PC-3 (cell line): ENCODE measurements at regions not wholly inside any gene's neighbourhood (a gene's known extent, or its start where the extent isn't known, plus 50 kb on each side); places are given as distances from the start of the nearest gene placed in this dataset.

Experiments
- ATAC-seq: fragments of 200-7000 bp; cut with Tn5 transposase; 2 replicates; pipeline ENCODE4 v1.9.1; 2020; ENCODE audit warnings: mild to moderate bottlenecking, moderate library complexity
- BruUV-seq: library from RNA; stranded (reverse); fragments of 400-500 nt; replicated peaks from 2 replicates; lab custom pipeline; 2021; lab: Mats Ljungman, UMichigan
- CTCF ChIA-PET: fragments of 300-600 bp; sonication (Branson Sonifier 250); formaldehyde crosslinking; loops from one replicate; lab custom pipeline; 2022; ENCODE audit warnings: antibody characterized with exemption; lab: Charles Lee
- POLR2A ChIA-PET: fragments of 300-600 bp; sonication (Branson Sonifier 250); formaldehyde crosslinking; loops from one replicate; lab custom pipeline; 2022; ENCODE audit warnings: antibody characterized with exemption; ENCODE audit not compliant: unreplicated experiment; lab: Charles Lee
- DNase-seq: peaks from one replicate; pipeline ENCODE4 v3.0.0-alpha.2; 2015
- H2AFZ ChIP-seq: fragments of 300-600 bp; sonication (generic); 2 replicates; pipeline ENCODE4 v1.6.0; 2016; ENCODE audit warnings: antibody characterized with exemption, low read length
- H3F3A ChIP-seq: fragments of 300-600 bp; sonication (generic); one replicate; pipeline ENCODE4 v1.6.0; 2017; ENCODE audit warnings: antibody characterized with exemption, low read length, control low read depth, mild to moderate bottlenecking; ENCODE audit not compliant: unreplicated experiment
- H3K27ac ChIP-seq: fragments of 300-600 bp; sonication (generic); 2 replicates; pipeline ENCODE4 v1.5.1; 2016; ENCODE audit warnings: mild to moderate bottlenecking, low read length
- H3K27me3 ChIP-seq: fragments of 300-600 bp; sonication (generic); 2 replicates; pipeline ENCODE4 v1.6.1; 2016; ENCODE audit warnings: low read length, mixed read lengths
- H3K36me3 ChIP-seq: fragments of 300-600 bp; sonication (generic); 2 replicates; pipeline ENCODE4 v1.6.1; 2016; ENCODE audit warnings: low read depth, mixed run types, low read length, mixed read lengths
- H3K4me1 ChIP-seq: fragments of 300-600 bp; sonication (generic); 2 replicates; pipeline ENCODE4 v1.5.1; 2016; ENCODE audit warnings: low read length; ENCODE audit not compliant: insufficient read depth
- H3K4me2 ChIP-seq: fragments of 300-600 bp; sonication (generic); 2 replicates; pipeline ENCODE4 v1.6.0; 2016; ENCODE audit warnings: low read length
- H3K4me3 ChIP-seq: fragments of 300-600 bp; sonication (generic); 2 replicates; pipeline ENCODE4 v1.5.1; 2016; ENCODE audit warnings: mild to moderate bottlenecking, low read length, mixed read lengths
- H3K79me2 ChIP-seq: fragments of 300-600 bp; sonication (generic); 2 replicates; pipeline ENCODE4 v1.6.1; 2017; ENCODE audit warnings: low read length, mixed read lengths
- H3K9ac ChIP-seq: fragments of 300-600 bp; sonication (generic); 2 replicates; pipeline ENCODE4 v1.6.0; 2016; ENCODE audit warnings: mild to moderate bottlenecking, low read length
- H3K9me2 ChIP-seq: fragments of 300-600 bp; sonication (generic); replicated peaks from 2 replicates; pipeline ENCODE4 v1.6.1; 2016; ENCODE audit warnings: mixed run types, low read length, mixed read lengths
- H3K9me3 ChIP-seq: fragments of 300-600 bp; sonication (generic); 2 replicates; pipeline ENCODE4 v1.6.1; 2016; ENCODE audit warnings: low read length, mixed read lengths
- H4K20me1 ChIP-seq: fragments of 300-600 bp; sonication (generic); 2 replicates; pipeline ENCODE4 v1.6.1; 2016; ENCODE audit warnings: low read length, mixed read lengths
- CTCF ChIP-seq: fragments of 300-600 bp; sonication (generic); conservative IDR thresholded peaks from 2 replicates; pipeline ENCODE4 v1.5.1; 2017; ENCODE audit warnings: antibody characterized with exemption, low read depth, mild to moderate bottlenecking, low read length
- EZH2 ChIP-seq: fragments of 300-600 bp; sonication (generic); IDR thresholded peaks from one replicate; pipeline ENCODE4 v1.6.1; 2017; ENCODE audit warnings: antibody characterized with exemption, mild to moderate bottlenecking, low read length; ENCODE audit not compliant: unreplicated experiment
- EZH2phosphoT487 ChIP-seq: fragments of 300-600 bp; sonication (generic); IDR thresholded peaks from 2 replicates; pipeline ENCODE4 v1.6.1; 2018; ENCODE audit warnings: mild to moderate bottlenecking, antibody characterized with exemption, low read length, borderline replicate concordance
- intact Hi-C: fragments of 100-400 bp; cut with micrococcal nuclease; formaldehyde crosslinking; loops from 2 replicates; pipeline ENCODE4 v1.9.0; 2023

DNA sequence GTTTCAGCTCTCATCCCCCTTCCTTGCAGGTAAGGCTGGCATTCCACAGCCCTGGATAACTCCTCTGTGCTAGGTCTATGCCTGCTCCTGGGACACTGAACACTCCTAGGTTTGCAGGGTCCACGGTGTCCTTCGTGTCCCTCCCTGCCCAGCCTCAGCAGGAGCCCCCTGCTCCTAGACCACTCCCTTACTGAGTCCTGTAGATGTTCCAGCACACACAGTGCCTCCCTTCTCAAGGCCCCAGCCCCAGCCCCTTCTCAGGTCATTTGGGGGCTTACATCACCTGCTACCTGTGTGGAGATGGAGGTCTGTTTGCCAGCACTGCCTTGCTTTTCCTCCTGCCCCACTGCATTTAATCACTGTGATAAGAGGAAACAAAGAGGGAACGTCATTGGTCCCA lies 146.4 kb upstream of the TNP1 start:
- intact Hi-C loops: no loop called here
- Histone ChIP-seq H3K9me2 (no peaks in the 10 kb centered on the region), H3K27ac (no peak overlapping the region), H3K9me3 (no peaks in the 10 kb centered on the region), H2AFZ (no peak overlapping the region), H4K20me1 (no peaks in the 10 kb centered on the region), H3K79me2 (no peaks in the 10 kb centered on the region), H3K36me3 (no peaks in the 10 kb centered on the region), H3F3A (no peaks in the 10 kb centered on the region), H3K27me3 (no peaks in the 10 kb centered on the region), H3K4me2 (no peak overlapping the region), H3K9ac (no peak overlapping the region), H3K4me1 (no peaks in the 10 kb centered on the region), H3K4me3 (no peak overlapping the region)
- CTCF ChIA-PET: no interaction called here
- ATAC-seq (no peak), DNase-seq (no peak)
- no TSS peak for BruUV-seq
- no peak for TF ChIP-seq EZH2
- no peak for TF ChIP-seq EZH2phosphoT487
- no peak for TF ChIP-seq CTCF
- POLR2A ChIA-PET: no interaction called here

DNA sequence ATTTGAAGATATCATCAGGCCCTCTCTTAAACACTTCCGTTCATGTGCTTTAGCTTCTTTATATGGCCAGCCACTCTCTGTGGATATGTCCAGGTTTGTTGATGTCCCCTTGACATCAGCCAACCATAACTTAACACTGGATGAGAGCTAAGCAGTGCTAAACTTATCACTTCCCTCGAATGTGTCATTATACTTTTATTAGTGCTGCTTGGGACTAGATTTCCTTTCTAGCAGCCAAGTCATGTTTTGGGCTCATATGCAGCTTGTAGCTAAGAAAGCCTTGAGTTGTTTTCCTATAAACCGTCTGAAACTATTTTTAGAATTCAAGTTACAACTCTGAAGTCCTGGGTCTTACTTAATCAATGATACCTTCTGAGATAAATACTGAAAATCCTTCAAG lies 144.8 kb upstream of the TNP1 start:
- Histone ChIP-seq H3K79me2 (no peaks in the 10 kb centered on the region), H3K9me3 (no peaks in the 10 kb centered on the region), H3K4me3 (no peak overlapping the region), H3K4me1 (no peaks in the 10 kb centered on the region), H3K27ac (no peak overlapping the region), H3K27me3 (no peaks in the 10 kb centered on the region), H3K9ac (no peak overlapping the region), H2AFZ (no peak overlapping the region), H3K9me2 (no peaks in the 10 kb centered on the region), H3F3A (no peaks in the 10 kb centered on the region), H3K36me3 (no peaks in the 10 kb centered on the region), H4K20me1 (no peaks in the 10 kb centered on the region), H3K4me2 (no peak overlapping the region)
- intact Hi-C loops: loop anchor here (5.0 kb wide), 1 partner anchor 363 kb away; no protein-coding TSS in a partner anchor
- no peak for TF ChIP-seq CTCF
- no peak for TF ChIP-seq EZH2
- TF ChIP-seq EZH2phosphoT487: no peak
- no TSS peak for BruUV-seq
- no peak for ATAC-seq
- ChIA-PET POLR2A (no interaction called here), CTCF (no interaction called here)
- DNase-seq: no peak

DNA sequence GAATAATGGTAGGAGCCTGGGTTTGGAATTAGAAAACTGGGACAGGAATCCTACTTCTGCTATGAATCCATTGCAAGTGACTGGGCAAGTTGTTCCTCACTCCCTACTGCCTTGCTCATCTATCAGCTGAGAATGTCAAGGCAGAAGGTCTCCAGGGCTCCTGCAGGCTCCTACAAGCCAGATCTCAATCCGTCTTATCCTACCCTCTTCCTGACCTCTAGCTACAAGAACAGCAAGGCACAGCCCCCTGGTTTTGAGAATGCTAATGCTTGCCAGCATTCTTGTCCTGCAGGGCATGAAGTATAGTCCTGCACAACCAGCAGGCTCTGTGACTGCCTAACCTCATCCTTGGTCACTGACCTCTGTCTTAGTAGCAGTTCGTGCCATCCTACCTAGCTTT lies 141.9 kb upstream of the TNP1 start:
- H3K27ac ChIP-seq: no peak overlapping the region
- no peak overlapping the region for H3K9ac ChIP-seq
- ChIA-PET POLR2A (no interaction called here), CTCF (no interaction called here)
- no peaks in the 10 kb centered on the region for H3K27me3 ChIP-seq
- H3K36me3 ChIP-seq: no peaks in the 10 kb centered on the region
- no peaks in the 10 kb centered on the region for H3K9me2 ChIP-seq
- no peak for TF ChIP-seq CTCF
- no peak for TF ChIP-seq EZH2
- no peak for TF ChIP-seq EZH2phosphoT487
- H3F3A ChIP-seq: no peaks in the 10 kb centered on the region
- no peak overlapping the region for H3K4me2 ChIP-seq
- BruUV-seq: no TSS peak
- H2AFZ ChIP-seq: no peak overlapping the region
- H3K4me1 ChIP-seq: no peaks in the 10 kb centered on the region
- H4K20me1 ChIP-seq: no peaks in the 10 kb centered on the region
- ATAC-seq (no peak), DNase-seq (no peak)
- H3K79me2 ChIP-seq: no peaks in the 10 kb centered on the region
- no peak overlapping the region for H3K4me3 ChIP-seq
- H3K9me3 ChIP-seq: no peaks in the 10 kb centered on the region
- intact Hi-C loops: loop anchor here (2.0 to 5.0 kb wide), 2 partner anchors 366 to 711 kb away; no protein-coding TSS in a partner anchor
